DND-41 (cell line): ENCODE measurements at regions not wholly inside any gene's neighbourhood (a gene's known extent, or its start where the extent isn't known, plus 50 kb on each side); places are given as distances from the start of the nearest gene placed in this dataset.

Source experiments
- EZH2 ChIP-seq: IDR thresholded peaks from 3 replicates; pipeline ENCODE4 v1.6.1; 2012; ENCODE audit warnings: borderline replicate concordance, low read depth, mild to moderate bottlenecking, moderate library complexity, low read length, inconsistent platforms; ENCODE audit not compliant: severe bottlenecking
- TF ChIP-seq, protein P1 (sequence below): IDR thresholded peaks from 2 replicates; pipeline ENCODE4 v1.5.1; 2012; ENCODE audit warnings: borderline replicate concordance, low read length, moderate library complexity, mild to moderate bottlenecking; ENCODE audit not compliant: poor library complexity, severe bottlenecking; ENCODE audit errors: extremely low read depth

DNA sequence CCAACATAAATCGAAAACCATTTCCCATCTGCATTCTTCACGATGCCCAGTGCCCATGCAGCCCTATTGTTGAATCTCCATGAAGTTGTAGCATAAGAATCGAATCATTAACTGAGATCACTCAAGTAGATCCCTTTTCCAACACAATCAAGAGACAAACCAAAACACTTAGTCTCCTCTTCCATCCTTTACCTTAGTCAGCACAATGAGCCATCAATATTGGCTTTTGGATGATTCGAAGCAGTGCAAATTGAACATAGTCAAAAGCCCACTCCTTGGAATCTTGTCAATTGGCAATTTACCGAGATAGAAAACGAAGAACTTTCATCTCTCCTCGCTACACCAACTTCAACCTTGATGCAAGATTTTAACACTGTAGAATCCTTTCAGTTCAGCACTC, 66.5 kb upstream of the ADRB1 start:
- TF ChIP-seq, protein P1, sequence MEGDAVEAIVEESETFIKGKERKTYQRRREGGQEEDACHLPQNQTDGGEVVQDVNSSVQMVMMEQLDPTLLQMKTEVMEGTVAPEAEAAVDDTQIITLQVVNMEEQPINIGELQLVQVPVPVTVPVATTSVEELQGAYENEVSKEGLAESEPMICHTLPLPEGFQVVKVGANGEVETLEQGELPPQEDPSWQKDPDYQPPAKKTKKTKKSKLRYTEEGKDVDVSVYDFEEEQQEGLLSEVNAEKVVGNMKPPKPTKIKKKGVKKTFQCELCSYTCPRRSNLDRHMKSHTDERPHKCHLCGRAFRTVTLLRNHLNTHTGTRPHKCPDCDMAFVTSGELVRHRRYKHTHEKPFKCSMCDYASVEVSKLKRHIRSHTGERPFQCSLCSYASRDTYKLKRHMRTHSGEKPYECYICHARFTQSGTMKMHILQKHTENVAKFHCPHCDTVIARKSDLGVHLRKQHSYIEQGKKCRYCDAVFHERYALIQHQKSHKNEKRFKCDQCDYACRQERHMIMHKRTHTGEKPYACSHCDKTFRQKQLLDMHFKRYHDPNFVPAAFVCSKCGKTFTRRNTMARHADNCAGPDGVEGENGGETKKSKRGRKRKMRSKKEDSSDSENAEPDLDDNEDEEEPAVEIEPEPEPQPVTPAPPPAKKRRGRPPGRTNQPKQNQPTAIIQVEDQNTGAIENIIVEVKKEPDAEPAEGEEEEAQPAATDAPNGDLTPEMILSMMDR, result no peak
- no peak for TF ChIP-seq EZH2
